ENCODE measurements at regions not wholly inside any gene's neighbourhood (a gene's known extent, or its start where the extent isn't known, plus 50 kb on each side); places are given as distances from the start of the nearest gene placed in this dataset.

- H3K4me3 ChIP-seq (ENCODE audit: control insufficient read depth, low read depth, low read length): no peak overlapping the region
- DNase-seq (ENCODE audit: low read depth): no peak
- TF ChIP-seq, protein P1, sequence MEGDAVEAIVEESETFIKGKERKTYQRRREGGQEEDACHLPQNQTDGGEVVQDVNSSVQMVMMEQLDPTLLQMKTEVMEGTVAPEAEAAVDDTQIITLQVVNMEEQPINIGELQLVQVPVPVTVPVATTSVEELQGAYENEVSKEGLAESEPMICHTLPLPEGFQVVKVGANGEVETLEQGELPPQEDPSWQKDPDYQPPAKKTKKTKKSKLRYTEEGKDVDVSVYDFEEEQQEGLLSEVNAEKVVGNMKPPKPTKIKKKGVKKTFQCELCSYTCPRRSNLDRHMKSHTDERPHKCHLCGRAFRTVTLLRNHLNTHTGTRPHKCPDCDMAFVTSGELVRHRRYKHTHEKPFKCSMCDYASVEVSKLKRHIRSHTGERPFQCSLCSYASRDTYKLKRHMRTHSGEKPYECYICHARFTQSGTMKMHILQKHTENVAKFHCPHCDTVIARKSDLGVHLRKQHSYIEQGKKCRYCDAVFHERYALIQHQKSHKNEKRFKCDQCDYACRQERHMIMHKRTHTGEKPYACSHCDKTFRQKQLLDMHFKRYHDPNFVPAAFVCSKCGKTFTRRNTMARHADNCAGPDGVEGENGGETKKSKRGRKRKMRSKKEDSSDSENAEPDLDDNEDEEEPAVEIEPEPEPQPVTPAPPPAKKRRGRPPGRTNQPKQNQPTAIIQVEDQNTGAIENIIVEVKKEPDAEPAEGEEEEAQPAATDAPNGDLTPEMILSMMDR (conservative IDR thresholded peaks at IDR 0.05; ENCODE audit: control insufficient read depth, insufficient read depth, low read depth, low read length): no peak
These were observed 386.7 kb downstream of the TFAP2A start for GRCh38 chr6:10028222-10028621.

DNA sequence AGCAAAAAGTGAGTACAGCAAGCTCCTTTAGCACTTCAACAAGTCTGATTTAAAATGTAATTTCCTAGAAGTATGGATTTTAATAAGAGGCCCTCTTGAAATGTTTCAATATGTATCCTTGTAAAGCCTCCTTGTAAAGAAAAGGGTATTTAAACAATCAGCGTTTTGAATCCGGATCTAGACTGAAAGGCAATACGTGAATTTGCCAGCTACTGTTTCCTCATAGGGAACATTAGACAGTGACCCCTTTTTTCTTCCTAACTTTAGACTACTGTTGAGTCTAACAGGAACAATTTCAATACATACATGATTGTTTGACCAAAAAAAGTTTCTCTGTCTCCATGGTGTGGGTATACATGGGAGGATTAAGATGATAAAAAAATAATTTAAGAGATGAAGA lies 395.0 kb downstream of the TFAP2A start:
- DNase-seq (ENCODE audit: low read depth): no peak
- H3K4me3 ChIP-seq (ENCODE audit: control insufficient read depth, low read depth, low read length): no peak overlapping the region
- TF ChIP-seq, protein P1 (conservative IDR thresholded peaks at IDR 0.05; ENCODE audit: control insufficient read depth, insufficient read depth, low read depth, low read length): no peak

GRCh38 chr6:10014557-10014956 lies 400.3 kb downstream of the TFAP2A start:
- DNase-seq (ENCODE audit: low read depth): no peak
- TF ChIP-seq, protein P1 (conservative IDR thresholded peaks at IDR 0.05; ENCODE audit: control insufficient read depth, insufficient read depth, low read depth, low read length): no peak
- no peak overlapping the region for H3K4me3 ChIP-seq (ENCODE audit: control insufficient read depth, low read depth, low read length)

- TF ChIP-seq, protein P1 (conservative IDR thresholded peaks at IDR 0.05; ENCODE audit: control insufficient read depth, insufficient read depth, low read depth, low read length): no peak
- no peak overlapping the region for H3K4me3 ChIP-seq (ENCODE audit: control insufficient read depth, low read depth, low read length)
- DNase-seq (ENCODE audit: low read depth): no peak
These were observed 414.3 kb downstream of the TFAP2A start for GRCh38 chr6:10000551-10000950.

- no peak overlapping the region for H3K4me3 ChIP-seq (ENCODE audit: control insufficient read depth, low read depth, low read length)
- TF ChIP-seq, protein P1 (conservative IDR thresholded peaks at IDR 0.05; ENCODE audit: control insufficient read depth, insufficient read depth, low read depth, low read length): no peak
- DNase-seq (ENCODE audit: low read depth): no peak
These were observed 415.1 kb downstream of the TFAP2A start for GRCh38 chr6:9999796-10000195.

DNA sequence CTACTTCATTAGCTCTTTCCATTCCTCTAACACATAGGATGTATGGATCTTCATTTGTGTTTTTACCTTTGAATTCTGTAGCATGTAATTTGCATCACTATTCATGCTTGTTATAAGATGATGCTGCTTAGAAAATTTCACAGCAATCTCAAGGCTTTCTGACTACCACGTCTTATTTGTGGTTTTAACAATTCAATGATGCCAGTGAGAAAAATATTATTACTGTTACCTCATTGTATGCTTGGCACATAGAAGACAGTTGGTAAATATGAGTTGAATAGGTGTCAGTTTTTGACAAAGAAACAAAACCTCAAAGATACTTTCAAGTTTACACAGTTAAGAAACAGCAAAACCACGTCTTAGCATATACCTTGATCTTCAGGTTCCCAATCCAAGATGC lies 428.6 kb downstream of the TFAP2A start:
- DNase-seq (ENCODE audit: low read depth): no peak
- no peak overlapping the region for H3K4me3 ChIP-seq (ENCODE audit: control insufficient read depth, low read depth, low read length)
- TF ChIP-seq, protein P1 (conservative IDR thresholded peaks at IDR 0.05; ENCODE audit: control insufficient read depth, insufficient read depth, low read depth, low read length): no peak

DNA sequence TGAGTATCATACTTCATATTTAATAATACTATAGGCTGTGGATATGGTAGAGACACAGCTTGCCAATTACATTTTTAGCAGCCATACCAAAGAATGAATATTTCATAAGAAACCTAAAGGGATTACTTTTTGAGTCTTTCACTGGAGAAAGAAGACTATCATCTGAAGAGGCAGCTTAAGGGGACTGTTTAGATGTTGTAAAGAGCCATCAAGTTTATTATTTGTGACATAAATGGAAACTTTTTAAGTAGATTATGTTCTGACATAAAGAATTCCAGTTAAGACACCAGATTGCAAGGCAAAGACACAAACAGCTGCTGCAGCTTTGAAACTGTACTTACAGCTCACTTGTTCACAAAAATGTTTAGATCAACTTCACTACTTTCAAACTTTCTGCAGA lies 429.4 kb downstream of the TFAP2A start:
- TF ChIP-seq, protein P1 (conservative IDR thresholded peaks at IDR 0.05; ENCODE audit: control insufficient read depth, insufficient read depth, low read depth, low read length): no peak
- no peak overlapping the region for H3K4me3 ChIP-seq (ENCODE audit: control insufficient read depth, low read depth, low read length)
- no peak for DNase-seq (ENCODE audit: low read depth)
